ENCODE measurements at regions not wholly inside any gene's neighbourhood (a gene's known extent, or its start where the extent isn't known, plus 50 kb on each side); places are given as distances from the start of the nearest gene placed in this dataset.

DNA sequence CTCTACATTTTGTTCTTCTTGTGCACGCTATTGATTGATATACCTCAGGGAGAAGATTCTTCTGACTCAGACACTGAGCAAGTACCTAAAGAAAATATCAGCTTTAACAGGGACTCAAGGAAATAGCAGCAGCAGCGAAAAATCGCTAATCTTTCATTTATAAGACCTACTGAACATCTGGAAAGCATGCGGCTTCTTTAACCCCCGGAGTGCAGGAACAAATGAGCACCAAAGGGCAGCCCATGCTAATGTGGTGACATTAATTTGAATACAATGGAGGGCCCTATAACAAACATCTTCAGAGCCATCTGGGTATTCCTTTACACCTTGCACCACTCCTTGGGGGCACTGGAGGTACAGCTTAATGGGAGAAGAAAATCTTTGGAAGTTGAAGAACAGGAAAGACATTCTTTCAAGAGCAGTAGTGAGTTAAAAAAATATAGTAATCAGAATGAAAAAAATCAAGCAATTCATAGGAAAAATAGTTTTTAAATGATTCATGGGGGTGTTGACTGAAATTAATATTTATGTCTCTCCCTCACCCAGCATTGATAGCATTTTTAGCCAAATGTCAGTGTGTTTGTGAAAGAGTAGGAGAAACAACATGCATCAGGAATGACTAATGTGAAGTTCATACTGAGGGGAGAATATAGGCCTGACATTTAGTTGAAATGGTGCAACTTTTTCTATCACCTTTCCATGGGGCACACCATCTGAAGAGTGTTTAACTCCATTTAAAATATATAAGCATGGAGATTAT lies 281.7 kb downstream of the HRH4 start:
- TF ChIP-seq CTCF (IDR thresholded peaks at IDR 0.05; ENCODE audit: low read depth, low read length, missing input control), result no peak
- TF ChIP-seq, protein P1, sequence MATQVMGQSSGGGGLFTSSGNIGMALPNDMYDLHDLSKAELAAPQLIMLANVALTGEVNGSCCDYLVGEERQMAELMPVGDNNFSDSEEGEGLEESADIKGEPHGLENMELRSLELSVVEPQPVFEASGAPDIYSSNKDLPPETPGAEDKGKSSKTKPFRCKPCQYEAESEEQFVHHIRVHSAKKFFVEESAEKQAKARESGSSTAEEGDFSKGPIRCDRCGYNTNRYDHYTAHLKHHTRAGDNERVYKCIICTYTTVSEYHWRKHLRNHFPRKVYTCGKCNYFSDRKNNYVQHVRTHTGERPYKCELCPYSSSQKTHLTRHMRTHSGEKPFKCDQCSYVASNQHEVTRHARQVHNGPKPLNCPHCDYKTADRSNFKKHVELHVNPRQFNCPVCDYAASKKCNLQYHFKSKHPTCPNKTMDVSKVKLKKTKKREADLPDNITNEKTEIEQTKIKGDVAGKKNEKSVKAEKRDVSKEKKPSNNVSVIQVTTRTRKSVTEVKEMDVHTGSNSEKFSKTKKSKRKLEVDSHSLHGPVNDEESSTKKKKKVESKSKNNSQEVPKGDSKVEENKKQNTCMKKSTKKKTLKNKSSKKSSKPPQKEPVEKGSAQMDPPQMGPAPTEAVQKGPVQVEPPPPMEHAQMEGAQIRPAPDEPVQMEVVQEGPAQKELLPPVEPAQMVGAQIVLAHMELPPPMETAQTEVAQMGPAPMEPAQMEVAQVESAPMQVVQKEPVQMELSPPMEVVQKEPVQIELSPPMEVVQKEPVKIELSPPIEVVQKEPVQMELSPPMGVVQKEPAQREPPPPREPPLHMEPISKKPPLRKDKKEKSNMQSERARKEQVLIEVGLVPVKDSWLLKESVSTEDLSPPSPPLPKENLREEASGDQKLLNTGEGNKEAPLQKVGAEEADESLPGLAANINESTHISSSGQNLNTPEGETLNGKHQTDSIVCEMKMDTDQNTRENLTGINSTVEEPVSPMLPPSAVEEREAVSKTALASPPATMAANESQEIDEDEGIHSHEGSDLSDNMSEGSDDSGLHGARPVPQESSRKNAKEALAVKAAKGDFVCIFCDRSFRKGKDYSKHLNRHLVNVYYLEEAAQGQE (IDR thresholded peaks at IDR 0.05), result no peak
- TF ChIP-seq RXRA (IDR thresholded peaks at IDR 0.05), result no peak
- TF ChIP-seq TAF1 (conservative IDR thresholded peaks at IDR 0.05), result no peak

All from liver (tissue), 3 donors.